Endothelial cell (in vitro differentiated cells): ENCODE measurements at regions not wholly inside any gene's neighbourhood (a gene's known extent, or its start where the extent isn't known, plus 50 kb on each side); places are given as distances from the start of the nearest gene placed in this dataset.

Experiments
- DNase-seq: peaks from one replicate; pipeline ENCODE4 v3.0.0; 2021; ENCODE audit warnings: low spot score
- H3K27ac Mint-ChIP-seq: one replicate; pipeline ENCODE4 v1.8.0; 2021; ENCODE audit warnings: mixed read lengths, inconsistent platforms; ENCODE audit not compliant: unreplicated experiment
- H3K27me3 Mint-ChIP-seq: one replicate; pipeline ENCODE4 v1.8.0; 2021; ENCODE audit warnings: mild to moderate bottlenecking, moderate library complexity, mixed read lengths, inconsistent platforms; ENCODE audit not compliant: unreplicated experiment
- H3K36me3 Mint-ChIP-seq: one replicate; pipeline ENCODE4 v1.8.0; 2021; ENCODE audit warnings: mild to moderate bottlenecking, low read depth, mixed read lengths, inconsistent platforms; ENCODE audit not compliant: unreplicated experiment
- H3K4me1 Mint-ChIP-seq: one replicate; pipeline ENCODE4 v1.8.0; 2021; ENCODE audit warnings: mild to moderate bottlenecking, mixed read lengths, inconsistent platforms; ENCODE audit not compliant: unreplicated experiment
- H3K4me3 Mint-ChIP-seq: one replicate; pipeline ENCODE4 v1.8.0; 2021; ENCODE audit warnings: mild to moderate bottlenecking, mixed read lengths, inconsistent platforms; ENCODE audit not compliant: unreplicated experiment
- H3K9me3 Mint-ChIP-seq: one replicate; pipeline ENCODE4 v1.8.0; 2021; ENCODE audit warnings: mixed read lengths, inconsistent platforms; ENCODE audit not compliant: unreplicated experiment
- TF ChIP-seq, protein P1 (sequence below): fragments of 200-600 bp; sonication (generic); IDR thresholded peaks from one replicate; pipeline ENCODE4 v1.5.0; 2021; ENCODE audit warnings: antibody characterized with exemption; ENCODE audit not compliant: unreplicated experiment

DNA sequence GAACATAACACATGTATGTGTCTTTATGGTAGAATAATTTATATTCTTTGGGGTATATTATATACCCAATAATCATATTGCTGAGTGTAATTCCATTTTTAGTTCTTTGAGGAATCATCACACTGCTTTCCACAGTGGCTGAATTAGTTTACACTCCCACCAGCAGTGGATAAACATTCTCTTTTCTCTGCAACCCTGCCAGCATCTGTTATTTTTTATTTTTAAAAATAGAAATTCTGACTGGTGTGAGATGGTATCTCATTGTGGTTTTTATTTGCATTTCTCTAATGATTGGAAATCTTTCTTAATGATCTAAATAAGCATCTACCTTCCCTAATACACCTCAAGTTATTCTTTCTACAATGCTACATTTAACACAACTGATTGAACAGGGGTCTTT is 346.2 kb upstream of the LYPLAL1 start:
- Mint-ChIP-seq H3K4me3 (no peak overlapping the region), H3K27me3 (no peaks in the 10 kb centered on the region), H3K27ac (no peak overlapping the region), H3K9me3 (no peaks in the 10 kb centered on the region), H3K4me1 (no peaks in the 10 kb centered on the region), H3K36me3 (no peaks in the 10 kb centered on the region)
- no peak for DNase-seq
- TF ChIP-seq, protein P1, sequence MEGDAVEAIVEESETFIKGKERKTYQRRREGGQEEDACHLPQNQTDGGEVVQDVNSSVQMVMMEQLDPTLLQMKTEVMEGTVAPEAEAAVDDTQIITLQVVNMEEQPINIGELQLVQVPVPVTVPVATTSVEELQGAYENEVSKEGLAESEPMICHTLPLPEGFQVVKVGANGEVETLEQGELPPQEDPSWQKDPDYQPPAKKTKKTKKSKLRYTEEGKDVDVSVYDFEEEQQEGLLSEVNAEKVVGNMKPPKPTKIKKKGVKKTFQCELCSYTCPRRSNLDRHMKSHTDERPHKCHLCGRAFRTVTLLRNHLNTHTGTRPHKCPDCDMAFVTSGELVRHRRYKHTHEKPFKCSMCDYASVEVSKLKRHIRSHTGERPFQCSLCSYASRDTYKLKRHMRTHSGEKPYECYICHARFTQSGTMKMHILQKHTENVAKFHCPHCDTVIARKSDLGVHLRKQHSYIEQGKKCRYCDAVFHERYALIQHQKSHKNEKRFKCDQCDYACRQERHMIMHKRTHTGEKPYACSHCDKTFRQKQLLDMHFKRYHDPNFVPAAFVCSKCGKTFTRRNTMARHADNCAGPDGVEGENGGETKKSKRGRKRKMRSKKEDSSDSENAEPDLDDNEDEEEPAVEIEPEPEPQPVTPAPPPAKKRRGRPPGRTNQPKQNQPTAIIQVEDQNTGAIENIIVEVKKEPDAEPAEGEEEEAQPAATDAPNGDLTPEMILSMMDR = no peak

GRCh38 chr1:218828125-218828650 is 345.5 kb upstream of the LYPLAL1 start:
- Mint-ChIP-seq H3K4me3 (no peak overlapping the region), H3K36me3 (no peaks in the 10 kb centered on the region), H3K9me3 (no peaks in the 10 kb centered on the region), H3K27ac (no peak overlapping the region), H3K27me3 (no peaks in the 10 kb centered on the region), H3K4me1 (no peaks in the 10 kb centered on the region)
- DNase-seq = no peak
- TF ChIP-seq, protein P1 = no peak

- H3K4me3 Mint-ChIP-seq = no peak overlapping the region
- H3K27me3 Mint-ChIP-seq = no peaks in the 10 kb centered on the region
- no peak overlapping the region for H3K27ac Mint-ChIP-seq
- no peaks in the 10 kb centered on the region for H3K36me3 Mint-ChIP-seq
- H3K9me3 Mint-ChIP-seq = no peaks in the 10 kb centered on the region
- no peak for DNase-seq
- no peaks in the 10 kb centered on the region for H3K4me1 Mint-ChIP-seq
- TF ChIP-seq, protein P1 = no peak
Observed at GRCh38 chr1:218829097-218829496, 344.6 kb upstream of the LYPLAL1 start.

- no peak for DNase-seq
- Mint-ChIP-seq H3K9me3 (no peaks in the 10 kb centered on the region), H3K4me3 (no peak overlapping the region), H3K36me3 (no peaks in the 10 kb centered on the region), H3K27ac (no peak overlapping the region), H3K27me3 (no peaks in the 10 kb centered on the region), H3K4me1 (no peaks in the 10 kb centered on the region)
- TF ChIP-seq, protein P1 = no peak
Observed at GRCh38 chr1:218835609-218836008, 338.1 kb upstream of the LYPLAL1 start.

DNA sequence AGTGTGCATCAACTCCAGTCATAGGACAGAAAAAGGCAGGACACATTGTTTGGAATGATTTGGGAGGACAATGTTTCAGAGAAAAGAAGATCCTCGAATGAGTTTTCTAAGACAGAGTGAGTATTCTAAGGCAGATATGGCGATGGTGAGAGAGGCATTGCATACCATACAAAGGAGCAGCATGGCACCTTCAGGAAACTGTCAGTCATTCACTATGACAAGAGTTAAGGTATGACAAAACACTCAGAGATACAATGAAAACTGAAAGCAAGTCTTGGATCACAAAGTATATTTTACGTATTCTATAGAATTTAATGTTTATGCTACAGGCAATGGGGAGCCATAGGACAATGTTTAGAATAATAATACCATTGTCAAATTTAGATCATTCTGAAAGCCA is 337.4 kb upstream of the LYPLAL1 start:
- no peak for DNase-seq
- no peaks in the 10 kb centered on the region for H3K36me3 Mint-ChIP-seq
- H3K27me3 Mint-ChIP-seq = no peaks in the 10 kb centered on the region
- no peak overlapping the region for H3K27ac Mint-ChIP-seq
- no peaks in the 10 kb centered on the region for H3K4me1 Mint-ChIP-seq
- TF ChIP-seq, protein P1 = no peak
- H3K4me3 Mint-ChIP-seq = no peak overlapping the region
- no peaks in the 10 kb centered on the region for H3K9me3 Mint-ChIP-seq
